ENCODE measurements at regions not wholly inside any gene's neighbourhood (a gene's known extent, or its start where the extent isn't known, plus 50 kb on each side); places are given as distances from the start of the nearest gene placed in this dataset.
"Not testable (repeated sequence)": the region's sequence is repeated elsewhere in the genome, so short reads cannot be mapped to it uniquely, and the experiment has no call there.

DNA sequence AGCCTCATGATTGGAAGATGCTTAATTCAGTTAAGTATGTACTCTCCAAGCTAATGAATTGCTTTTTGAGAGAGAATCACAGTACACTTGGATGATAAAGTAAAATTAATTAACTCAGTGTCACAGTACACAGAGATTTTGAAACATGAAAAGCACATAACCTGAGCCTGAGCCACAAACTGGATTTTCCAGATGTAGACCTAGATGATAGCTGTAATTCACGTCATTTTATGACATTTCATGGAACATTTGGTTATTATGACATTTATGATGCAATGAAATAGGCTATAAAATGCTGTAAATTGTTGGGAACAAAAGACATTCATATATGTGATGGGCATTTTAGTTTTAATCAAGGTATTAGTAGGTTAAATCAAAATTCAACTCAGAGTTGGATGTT, 983.7 kb downstream of the STPG2 start:
- no peak for DNase-seq (ENCODE audit: low read depth)

DNA sequence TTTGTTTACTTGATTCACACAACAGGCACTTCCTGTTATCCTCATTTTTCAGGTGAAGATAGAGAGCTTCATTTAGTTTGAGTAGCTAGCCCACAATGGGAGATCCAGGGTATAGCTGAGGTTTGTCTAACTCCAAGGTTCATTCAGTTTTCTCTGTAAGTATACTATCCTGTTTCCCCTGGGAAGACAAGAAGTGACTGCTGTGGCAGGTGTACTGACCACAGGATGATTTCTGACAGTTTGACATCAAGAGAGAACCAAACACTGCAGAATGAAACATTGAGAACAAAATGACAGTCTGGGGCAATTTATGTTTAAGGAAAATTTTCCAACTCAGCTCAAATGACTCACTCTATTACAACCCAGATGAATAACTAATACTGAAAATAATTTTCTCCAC, 958.0 kb downstream of the STPG2 start:
- DNase-seq (ENCODE audit: low read depth): no peak

DNA sequence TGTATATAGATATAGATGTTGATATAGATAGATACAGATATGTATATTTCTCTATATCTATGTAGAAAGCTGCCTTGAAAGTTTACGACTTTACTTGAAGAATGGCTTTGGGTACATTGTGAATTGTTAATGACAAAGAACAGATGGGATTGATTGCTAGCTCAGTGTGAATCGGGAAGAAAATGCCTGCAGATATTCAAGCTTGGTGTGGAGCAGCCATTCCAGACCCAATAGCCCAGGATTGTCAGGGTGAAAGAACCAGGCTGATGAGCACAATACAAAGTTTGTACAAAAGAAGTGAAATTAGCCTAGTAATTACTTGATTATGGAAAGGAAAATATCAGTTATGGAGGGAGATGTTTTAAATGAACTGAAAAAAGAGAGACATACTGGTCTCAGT, 946.2 kb downstream of the STPG2 start:
- DNase-seq (ENCODE audit: low read depth): no peak

DNA sequence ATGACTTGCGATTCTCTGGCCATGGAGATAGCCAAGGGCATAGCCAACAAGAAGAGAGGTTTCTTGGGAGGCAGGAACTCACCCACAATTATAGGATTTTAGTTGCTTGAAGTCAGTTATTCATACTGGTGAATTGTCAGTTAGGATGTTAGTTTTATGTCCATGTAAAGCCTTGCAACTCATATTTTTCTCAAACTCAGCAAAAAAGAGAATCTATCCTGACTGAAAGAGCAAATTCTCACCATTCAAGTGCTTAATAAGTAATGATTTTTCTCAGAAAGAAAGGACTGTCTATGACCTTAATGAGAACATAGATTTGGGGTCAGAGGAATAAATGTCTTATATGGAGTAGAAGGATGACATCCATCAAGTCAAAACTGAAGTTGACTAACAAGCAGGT, 934.5 kb downstream of the STPG2 start:
- no peak for DNase-seq (ENCODE audit: low read depth)

DNA sequence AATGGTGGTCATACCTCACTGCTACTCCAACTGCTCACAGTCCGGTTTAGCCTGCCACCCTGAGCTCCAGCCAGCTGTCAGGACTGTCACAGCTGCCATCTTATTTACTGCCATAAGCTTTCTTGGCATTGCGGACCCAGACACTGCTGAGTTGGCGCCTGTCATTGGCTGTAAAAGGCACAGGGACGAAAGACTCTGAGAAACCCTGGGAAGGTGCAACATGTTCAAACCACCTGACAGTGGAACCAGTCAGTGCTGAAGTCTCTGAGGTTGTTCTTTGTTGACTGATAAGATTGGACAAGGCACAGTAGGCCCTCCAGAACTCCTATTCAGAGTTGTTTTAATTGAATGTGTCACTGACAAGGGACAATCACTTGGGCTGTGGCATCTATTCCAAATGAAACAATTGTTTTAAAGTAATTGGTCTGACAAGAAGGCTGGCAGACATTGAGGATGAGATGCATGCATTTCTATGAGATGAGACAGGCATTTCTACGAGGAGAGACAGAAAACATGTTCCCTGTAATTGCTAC, 927.8 kb downstream of the STPG2 start:
- no peak for DNase-seq (ENCODE audit: low read depth)

DNA sequence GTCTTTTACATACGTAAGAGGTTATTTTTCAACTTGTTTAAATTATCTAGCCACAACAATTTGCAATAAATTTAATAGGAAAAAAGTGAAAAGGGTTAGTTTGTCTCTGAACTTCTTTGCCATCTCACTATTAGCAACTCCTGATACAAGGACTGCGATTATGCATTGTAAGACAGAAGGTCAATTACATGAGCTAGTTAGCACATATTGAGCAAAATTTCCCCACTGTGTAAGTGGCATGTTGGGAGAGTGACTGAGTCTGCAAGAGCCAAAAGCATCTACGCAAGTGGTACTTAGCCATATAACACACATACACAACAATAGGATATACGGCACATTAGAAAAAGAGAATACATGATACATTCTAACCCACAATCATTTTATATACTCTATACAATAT, 927.2 kb downstream of the STPG2 start:
- DNase-seq (ENCODE audit: low read depth): no peak

DNA sequence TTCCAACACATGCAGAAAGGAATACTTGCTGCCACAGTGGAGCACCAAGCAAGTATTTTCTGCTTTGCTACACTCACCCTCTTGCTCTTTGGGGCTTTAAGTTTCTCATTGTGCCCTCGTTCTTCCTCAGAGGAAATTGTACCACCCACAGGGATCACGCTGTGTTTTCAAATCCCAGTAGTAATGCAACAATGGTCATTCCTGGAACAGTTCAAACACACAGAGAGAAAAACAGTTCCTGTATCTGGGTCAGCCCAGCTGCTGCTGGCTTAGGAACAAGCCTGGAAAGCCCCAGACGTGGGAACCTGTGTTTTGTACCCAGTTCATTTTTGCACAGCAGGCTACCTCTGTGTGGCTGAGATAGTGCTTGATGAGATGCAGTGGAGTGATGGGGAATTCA, 907.8 kb downstream of the STPG2 start:
- DNase-seq (ENCODE audit: low read depth): no peak

DNA sequence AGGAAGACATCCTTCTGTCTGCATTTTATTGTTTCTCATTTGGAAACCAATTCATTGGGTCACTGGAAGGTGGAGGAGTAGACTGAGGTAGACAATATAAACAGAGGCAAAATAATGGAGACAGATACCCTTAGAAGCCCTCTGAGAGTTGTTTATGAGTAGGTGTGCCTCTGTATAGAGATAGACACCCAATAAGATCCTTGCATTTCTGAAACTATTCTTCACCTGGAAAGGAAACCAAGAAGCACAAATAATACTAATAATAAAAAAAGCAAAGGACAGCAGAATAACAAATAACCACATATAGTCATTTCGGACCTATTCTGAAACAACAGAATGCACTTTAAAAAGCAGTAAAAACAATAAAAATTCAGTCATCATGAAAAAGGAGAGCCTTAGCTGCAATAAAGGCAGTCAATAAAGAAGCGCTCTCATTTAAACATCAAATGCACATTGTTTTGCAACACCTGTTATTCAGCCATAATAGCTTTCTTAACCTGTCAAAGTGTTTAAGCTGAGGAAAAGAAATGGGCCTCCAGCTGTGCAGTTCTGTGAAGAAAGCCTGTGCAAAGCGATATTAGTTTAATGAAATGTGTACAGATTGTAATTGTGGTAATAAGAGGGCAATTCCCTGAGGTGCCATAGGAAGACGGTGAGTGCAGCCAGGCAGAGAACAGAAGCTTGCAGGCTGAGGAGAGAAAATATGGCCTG, 904.2 kb downstream of the STPG2 start:
- DNase-seq (ENCODE audit: low read depth): no peak

DNA sequence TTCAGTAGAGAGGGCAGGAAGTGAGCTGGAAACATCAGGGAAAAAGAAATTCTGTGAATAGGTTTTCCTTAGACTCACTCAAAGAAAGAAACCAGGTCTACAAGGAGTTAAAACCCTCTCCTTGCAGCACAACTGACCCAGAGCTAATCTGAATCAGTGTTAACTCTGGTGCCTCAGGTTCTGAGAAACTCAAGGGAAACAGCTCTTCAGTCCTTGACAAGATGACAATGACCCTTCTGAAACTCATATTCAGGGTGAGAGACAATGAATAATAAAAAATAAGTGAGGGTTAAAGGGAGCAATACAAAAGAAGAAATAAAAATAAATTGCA, 903.6 kb downstream of the STPG2 start:
- DNase-seq (ENCODE audit: low read depth): no peak

DNA sequence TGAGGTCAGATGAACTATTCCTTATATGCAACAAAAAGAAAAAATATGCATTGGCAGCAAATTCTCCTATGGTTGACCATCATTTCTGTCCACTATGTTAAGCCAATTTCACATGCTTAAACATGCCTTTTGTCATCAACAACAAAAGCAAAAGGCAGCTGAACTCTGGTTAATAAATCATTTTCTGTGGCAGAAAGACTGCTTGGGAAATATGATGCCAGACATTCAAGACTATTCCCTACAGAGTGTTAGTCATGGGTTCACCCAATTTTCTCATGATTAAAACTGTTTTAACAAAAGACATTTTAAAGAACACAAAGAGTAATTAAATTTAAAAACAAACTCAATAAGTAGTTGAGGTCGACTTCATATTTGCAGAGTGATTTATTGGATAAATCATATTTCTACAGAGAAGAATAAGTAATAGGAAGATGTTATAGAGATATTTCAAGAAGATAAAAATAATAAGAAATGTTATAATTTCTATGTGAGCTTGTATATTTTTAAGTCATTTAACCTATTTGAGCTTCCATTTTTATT, 890.6 kb downstream of the STPG2 start:
- DNase-seq (ENCODE audit: low read depth): no peak

DNA sequence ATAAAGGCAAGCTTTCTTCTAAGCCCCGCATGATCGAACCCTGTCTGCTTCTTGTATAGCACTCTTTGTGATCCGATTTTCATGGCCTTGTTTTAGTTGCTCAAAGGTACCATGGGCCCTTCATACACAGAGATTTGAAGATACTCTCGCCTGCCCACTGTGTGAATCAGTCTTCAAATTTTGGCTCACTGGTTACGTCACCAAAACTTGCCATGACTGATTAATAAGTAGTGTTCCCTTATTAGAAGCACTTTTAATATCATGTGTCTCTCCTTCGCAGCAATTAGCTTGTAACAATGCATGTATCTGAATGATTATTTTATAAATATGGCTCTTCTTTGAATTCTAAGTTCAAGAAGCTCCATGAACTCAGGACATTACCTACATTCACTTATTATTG, 880.5 kb downstream of the STPG2 start:
- DNase-seq (ENCODE audit: low read depth): no peak

DNA sequence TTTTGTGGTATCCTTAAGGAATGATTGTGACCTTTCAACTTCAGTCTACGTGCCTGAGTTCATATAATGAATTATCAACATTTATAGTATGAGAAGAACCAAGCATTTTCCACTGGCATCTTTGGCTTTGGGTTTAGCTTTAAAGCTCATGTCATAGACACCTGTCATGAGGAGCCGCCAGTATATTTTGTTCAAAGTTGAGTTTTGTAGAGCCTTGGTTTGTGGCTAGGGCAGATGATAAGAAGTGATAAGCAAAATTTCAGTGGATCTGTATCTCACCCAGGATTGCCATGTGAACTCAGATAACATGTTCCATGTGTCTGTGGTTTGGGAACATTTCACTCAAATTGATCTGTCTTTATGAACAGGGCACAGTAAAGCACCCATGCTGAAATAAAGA, 873.2 kb downstream of the STPG2 start:
- DNase-seq (ENCODE audit: low read depth): no peak

DNA sequence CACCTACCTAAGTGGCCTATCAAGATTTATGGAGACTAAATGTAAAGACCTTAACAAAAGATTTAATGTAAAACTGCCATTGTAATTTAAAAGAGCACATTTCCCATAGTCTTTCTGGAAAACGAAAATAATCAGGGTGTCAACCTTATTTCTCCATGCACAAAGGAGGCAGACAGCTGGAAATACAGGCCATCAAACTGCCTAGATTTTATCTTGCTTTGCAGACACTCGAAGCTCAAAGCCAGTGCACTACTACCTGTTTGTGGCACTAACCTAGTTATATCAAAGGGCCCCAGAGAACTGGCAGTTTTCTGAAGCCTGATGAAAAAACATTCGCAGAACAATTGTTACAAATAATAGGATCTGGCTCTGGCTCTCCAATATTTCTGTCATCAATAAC, 863.9 kb downstream of the STPG2 start:
- no peak for DNase-seq (ENCODE audit: low read depth)

DNA sequence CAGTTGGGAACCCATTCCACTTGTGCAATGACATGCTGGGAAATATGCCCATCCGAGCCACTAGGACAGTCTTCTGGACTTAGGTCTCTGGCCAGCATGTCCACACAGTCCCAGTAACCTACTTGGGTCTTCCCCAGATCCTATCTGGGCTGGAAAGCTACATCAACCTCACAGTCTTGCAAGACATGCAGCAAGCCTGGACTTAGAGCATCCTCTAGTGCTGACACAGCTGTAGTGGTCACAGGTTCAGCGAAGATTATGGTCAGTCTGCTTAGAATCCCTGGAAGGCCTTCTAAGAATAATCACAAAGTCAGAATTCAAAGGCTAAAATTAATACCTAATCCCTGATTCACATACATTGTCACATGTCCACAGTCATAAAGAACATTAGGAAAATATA, 842.7 kb downstream of the STPG2 start:
- DNase-seq (ENCODE audit: low read depth): no peak

DNA sequence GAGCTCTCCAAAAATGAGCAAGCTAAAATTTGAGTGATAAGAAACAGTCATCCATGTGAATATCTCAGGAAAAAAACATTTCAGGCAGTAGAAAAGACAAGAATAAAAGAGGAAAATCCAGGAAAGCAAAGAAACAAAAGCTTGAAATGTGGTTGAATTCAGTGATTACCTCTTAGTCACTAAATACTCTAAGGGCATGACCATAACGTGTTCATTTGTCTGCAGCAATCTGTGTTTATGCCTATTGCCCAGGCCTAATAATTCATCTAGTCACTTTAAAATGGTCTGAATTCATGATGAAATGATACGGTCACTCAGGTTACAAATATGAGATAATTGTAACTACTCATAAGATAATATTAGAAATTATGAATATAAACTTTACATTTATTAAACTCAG, 837.9 kb downstream of the STPG2 start:
- DNase-seq (ENCODE audit: low read depth): no peak

DNA sequence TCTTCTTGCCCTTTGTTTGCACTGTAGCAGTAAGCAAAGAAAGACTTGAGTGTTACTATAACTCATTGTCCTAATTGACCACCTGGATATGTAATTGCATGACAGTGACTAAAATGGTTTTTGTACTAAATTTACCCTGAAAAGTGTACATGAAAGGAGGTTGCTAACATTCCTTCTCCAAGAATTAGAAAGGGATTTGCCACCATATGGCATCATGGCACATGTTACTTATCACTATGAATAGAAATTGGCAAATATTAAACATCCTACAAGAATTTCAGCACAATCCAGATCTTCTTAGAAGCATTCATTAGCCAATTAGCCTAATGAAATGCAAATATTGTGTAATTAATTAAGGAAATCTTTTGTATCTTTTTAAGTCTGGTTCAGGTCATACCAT, 834.2 kb downstream of the STPG2 start:
- DNase-seq (ENCODE audit: low read depth): no peak

DNA sequence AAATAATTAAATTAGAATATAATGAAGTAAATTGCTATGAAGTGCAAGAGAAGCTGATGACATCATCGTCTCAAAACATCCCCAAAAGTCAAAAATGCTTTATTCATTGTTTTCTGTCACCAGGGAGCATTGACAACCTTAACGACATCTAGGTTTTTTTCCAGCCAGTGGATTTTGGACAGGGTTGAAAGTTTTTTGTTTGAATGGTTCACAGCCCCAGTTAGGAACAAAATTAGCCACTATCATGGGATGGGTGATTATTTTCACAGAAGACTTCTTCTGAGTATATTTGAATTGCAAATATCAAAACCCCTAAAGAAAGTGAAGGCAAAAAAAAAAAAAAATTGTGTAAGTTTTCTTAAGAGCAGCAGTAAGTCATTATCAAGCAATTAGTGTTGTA, 826.1 kb downstream of the STPG2 start:
- DNase-seq (ENCODE audit: low read depth): no peak

DNA sequence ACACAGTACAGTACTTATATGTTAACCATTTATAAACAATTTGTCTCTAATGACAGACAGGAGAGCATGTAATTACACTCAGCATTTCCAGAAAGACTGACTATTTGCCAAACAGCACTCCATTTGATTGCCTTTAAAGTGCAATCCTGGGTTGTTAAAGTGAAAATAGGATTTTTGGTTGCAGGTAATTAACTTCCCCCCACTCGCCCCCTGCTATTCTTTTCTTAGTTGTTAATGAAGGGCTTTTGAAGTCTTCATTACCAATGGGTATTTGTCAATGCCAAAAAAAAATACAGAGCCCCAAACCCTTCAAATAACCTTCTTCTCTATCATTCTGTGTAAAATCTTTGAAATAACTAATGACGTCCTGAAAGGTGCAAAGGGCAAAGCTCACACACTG, 825.6 kb downstream of the STPG2 start:
- DNase-seq (ENCODE audit: low read depth): no peak

DNA sequence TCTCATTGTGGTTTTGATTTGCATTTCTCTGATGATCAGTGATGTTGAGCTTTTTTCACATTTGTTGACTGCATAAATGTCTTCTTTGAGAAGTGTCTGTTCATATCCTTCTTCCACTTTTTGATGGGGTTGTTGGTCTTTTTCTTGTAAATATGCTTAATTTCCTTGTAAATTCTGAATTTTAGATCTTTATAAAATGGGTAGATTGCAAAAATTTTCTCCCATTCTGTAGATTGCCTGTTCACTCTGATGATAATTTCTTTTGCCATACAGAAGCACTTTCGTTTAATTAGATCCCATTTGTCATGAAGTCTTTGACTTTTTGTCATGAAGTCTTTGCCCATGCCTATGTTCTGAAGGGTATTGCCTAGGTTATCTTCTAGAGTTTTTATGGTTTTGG, 817.5 kb downstream of the STPG2 start:
- not testable (repeated sequence) for DNase-seq (ENCODE audit: low read depth)

DNA sequence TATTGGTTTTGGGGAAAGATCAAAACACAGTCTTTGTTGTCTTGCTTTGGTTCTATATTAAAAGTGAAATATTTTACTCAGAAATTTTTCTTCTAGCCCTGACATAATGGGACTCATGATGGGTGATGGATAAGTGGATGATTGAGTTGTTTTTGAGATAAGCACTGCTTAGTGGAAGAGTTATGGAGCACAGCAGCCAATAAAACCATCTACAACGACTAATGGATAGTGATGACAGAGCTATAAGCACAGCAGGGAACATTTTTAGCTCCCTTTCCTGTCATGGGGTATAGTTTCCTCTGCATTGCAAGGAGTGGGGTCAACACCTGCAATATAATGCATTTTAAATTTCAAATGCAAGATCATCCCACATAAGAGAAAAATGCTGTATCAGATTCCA, 812.4 kb downstream of the STPG2 start:
- DNase-seq (ENCODE audit: low read depth): no peak

DNA sequence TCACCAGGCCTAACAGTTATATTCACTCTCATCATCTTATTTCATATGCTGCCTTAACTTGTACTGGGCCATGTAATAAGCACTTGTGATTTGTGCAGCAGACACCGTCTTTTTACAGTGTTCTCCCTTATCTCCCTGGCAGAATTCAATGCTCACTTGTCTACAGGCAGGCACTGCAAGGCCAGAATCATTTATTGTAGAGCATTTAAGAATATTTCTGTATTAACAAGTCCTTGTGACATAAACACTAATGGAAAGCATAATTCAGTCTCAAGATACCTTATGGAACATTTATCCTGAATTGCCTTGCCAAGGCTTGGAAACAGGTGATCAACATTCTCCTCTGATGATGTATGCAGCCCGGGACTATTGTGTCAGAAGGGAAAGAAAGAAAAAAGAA, 808.9 kb downstream of the STPG2 start:
- DNase-seq (ENCODE audit: low read depth): no peak

DNA sequence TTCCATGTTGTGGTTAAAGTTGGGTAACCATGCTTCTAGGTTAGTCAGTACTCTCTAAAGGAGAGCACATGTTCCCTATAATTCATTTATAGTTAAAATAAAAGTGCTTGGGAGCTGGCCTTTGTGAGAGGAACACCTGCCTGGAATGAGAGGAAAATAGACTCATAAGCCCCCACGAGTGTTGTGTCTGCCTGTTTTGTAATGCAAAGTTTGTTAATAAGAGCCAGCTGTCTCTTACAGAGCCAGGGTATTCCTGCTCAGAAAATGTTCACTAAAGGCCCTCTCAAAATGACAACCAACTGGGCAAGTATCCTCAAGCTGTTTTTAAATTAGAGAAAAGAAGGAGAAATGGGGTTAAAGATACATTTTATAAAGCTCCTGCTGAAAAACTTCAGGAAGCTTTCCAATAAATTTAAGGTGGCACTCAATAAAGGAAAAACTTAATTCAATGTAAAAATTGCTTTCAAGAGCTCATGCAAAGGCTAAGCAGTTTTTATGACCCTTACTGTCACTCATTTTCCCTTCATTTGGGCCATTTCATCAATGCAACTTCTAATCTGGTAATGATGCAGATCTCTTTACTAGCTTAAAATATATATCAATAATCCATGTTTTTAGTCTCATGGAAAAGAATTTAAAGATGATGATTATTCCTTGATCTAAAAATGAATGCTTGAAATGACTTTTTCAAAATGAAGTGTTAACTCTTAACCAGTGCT, 793.6 kb downstream of the STPG2 start:
- DNase-seq (ENCODE audit: low read depth): no peak

DNA sequence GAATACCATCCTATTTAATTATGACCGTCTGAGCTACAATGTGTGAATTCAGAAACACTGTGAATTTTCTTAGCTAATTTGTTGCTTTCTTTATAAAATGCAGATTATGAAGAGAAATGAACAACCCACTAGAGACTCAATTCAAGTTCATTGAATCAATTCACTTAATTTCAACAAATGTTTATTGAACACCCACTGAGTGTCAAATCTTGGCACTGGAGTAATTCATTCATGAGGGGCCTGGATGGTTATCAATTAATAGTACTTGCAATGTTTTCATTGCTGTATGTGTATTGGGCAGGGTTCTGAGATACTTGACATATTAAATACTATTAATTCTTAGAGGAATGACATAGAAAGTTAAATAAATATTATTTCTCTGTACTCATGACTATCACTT, 789.4 kb downstream of the STPG2 start:
- no peak for DNase-seq (ENCODE audit: low read depth)

All from forelimb muscle (tissue), 1 donor.